Activated T-cell treated with anti-CD3 and anti-CD28 coated beads, Interleukin-2, amount 50 U/mL, for 4 hours (primary cell): ENCODE measurements at regions not wholly inside any gene's neighbourhood (a gene's known extent, or its start where the extent isn't known, plus 50 kb on each side); places are given as distances from the start of the nearest gene placed in this dataset.
"Not testable (repeated sequence)": the region's sequence is repeated elsewhere in the genome, so short reads cannot be mapped to it uniquely, and the experiment has no call there.

Source experiments
- ATAC-seq, 2 donors: fragments of 200-7000 bp; cut with Tn5 transposase; one replicate each; pipeline ENCODE4 v1.10.0; 2021
- DNase-seq: peaks from one replicate; pipeline ENCODE4 v3.0.0-alpha.2; 2020
- H3K27me3 Mint-ChIP-seq: one replicate; pipeline ENCODE4 v1.8.0; 2021; ENCODE audit warnings: low read depth, mixed read lengths
- H3K36me3 Mint-ChIP-seq: one replicate; pipeline ENCODE4 v1.8.0; 2022; ENCODE audit warnings: mixed read lengths; ENCODE audit not compliant: insufficient read depth
- H3K4me1 Mint-ChIP-seq: one replicate; pipeline ENCODE4 v1.8.0; 2021; ENCODE audit warnings: low read depth, mixed read lengths
- H3K4me3 Mint-ChIP-seq: one replicate; pipeline ENCODE4 v1.8.0; 2021; ENCODE audit warnings: mild to moderate bottlenecking, moderate library complexity, mixed read lengths
- H3K9me3 Mint-ChIP-seq: one replicate; pipeline ENCODE4 v1.8.0; 2021; ENCODE audit warnings: mixed read lengths

DNA sequence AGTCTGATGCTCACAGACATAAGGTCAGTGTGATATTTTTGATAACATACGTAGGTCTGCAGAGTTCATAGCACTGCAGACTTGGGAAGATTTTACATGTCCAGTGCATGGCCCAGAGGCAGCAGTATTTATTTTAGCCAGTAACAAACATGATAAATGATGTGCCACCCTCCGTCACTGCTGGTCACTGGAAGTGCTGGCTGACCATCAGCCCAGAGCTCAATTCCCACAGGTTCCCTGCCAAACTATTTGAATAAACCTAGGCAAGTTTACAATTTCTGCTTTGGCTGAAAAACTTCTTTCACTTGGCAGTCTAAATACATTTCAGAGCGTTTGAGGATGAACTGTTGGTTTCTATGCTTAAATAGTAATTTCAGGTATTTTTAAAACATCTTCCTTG is 135.5 kb upstream of the EDNRB start:
- no peaks in the 10 kb centered on the region for H3K4me1 Mint-ChIP-seq
- DNase-seq (no peak), ATAC-seq (no peak)
- H3K9me3 Mint-ChIP-seq = peaks cover 14% of the 10 kb centered on the region
- no peaks in the 10 kb centered on the region for H3K36me3 Mint-ChIP-seq
- no peaks in the 10 kb centered on the region for H3K27me3 Mint-ChIP-seq
- H3K4me3 Mint-ChIP-seq = no peak overlapping the region

DNA sequence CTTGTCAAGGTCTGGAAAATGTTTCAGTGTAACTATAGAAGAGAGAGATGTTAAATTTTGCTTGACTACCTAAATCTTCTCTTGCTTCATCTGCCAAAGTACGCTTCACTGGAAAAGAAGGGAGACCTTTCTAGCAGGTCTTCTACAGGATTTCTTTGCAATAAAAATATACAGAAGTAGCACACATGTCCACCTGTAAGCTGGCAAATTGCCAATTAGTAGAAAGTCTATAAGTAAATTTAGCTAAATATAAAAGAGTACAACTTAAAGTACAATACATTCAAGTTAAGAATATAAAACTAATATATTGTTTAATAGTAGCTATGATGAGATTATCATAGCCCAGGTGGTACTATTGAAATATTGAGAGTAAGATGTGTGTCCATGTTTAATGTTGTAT is 128.5 kb upstream of the EDNRB start:
- Mint-ChIP-seq H3K27me3 (peaks cover 2% of the 10 kb centered on the region), H3K4me1 (no peaks in the 10 kb centered on the region), H3K36me3 (no peaks in the 10 kb centered on the region), H3K4me3 (no peak overlapping the region), H3K9me3 (no peaks in the 10 kb centered on the region)
- no peak for DNase-seq
- no peak for ATAC-seq

- DNase-seq (no peak), ATAC-seq (no peak)
- no peaks in the 10 kb centered on the region for H3K9me3 Mint-ChIP-seq
- no peak overlapping the region for H3K4me3 Mint-ChIP-seq
- no peaks in the 10 kb centered on the region for H3K36me3 Mint-ChIP-seq
- no peaks in the 10 kb centered on the region for H3K4me1 Mint-ChIP-seq
- peaks cover 2% of the 10 kb centered on the region for H3K27me3 Mint-ChIP-seq
Observed at GRCh38 chr13:78046331-78046730, 127.7 kb upstream of the EDNRB start.

- ATAC-seq = no peak
- no peaks in the 10 kb centered on the region for H3K36me3 Mint-ChIP-seq
Observed at GRCh38 chr13:78045916-78046315, 127.3 kb upstream of the EDNRB start.

GRCh38 chr13:78041366-78041765 is 122.7 kb upstream of the EDNRB start:
- H3K4me1 Mint-ChIP-seq, H3K4me3 Mint-ChIP-seq, H3K9me3 Mint-ChIP-seq, DNase-seq, H3K27me3 Mint-ChIP-seq, ATAC-seq, H3K36me3 Mint-ChIP-seq: not testable (repeated sequence)

More at GRCh38 chr13:78045916-78046315, 127.3 kb upstream of the EDNRB start:
- Mint-ChIP-seq H3K9me3 (no peaks in the 10 kb centered on the region), H3K27me3 (peaks cover 2% of the 10 kb centered on the region), H3K4me1 (no peaks in the 10 kb centered on the region), H3K4me3 (no peak overlapping the region)
- no peak for DNase-seq

DNA sequence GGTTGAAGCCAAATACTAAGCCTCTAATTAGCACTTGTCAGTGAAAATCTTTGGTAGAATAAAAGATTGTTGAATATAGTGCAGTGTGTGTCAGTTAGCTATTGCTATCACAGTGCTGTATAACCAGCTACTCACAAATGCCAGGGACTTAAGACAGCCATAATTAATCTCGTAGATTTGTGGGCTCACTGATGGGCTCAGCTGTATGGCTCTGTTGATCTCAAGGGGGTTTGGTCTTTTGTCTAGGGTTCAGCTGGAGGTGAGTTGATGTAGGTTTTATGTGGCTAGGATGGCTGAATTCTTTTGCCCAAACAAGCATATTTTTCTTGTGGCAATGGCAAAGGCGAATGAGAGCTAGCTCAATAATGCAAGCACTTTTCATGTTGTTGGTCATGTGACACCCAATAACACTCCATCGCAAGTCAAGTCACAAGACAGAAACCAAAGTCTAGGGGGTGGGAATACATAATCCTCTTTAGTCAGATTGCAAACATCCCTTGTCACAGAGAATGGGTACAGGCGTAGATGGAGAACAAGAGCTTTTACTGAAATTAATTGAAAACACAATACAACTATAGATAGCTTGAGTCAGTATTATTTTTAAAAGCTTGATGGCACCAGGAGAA is 121.7 kb upstream of the EDNRB start:
- DNase-seq (no peak), ATAC-seq (no peak)
- Mint-ChIP-seq H3K4me3 (no peak overlapping the region), H3K9me3 (no peaks in the 10 kb centered on the region), H3K36me3 (no peaks in the 10 kb centered on the region), H3K4me1 (no peaks in the 10 kb centered on the region), H3K27me3 (peaks cover 2% of the 10 kb centered on the region)

- ATAC-seq (no peak), DNase-seq (no peak)
- H3K36me3 Mint-ChIP-seq = no peaks in the 10 kb centered on the region
- H3K27me3 Mint-ChIP-seq = peaks cover 9% of the 10 kb centered on the region
- no peak overlapping the region for H3K4me3 Mint-ChIP-seq
- H3K4me1 Mint-ChIP-seq = no peaks in the 10 kb centered on the region
- no peaks in the 10 kb centered on the region for H3K9me3 Mint-ChIP-seq
Observed at GRCh38 chr13:78036841-78037240, 118.2 kb upstream of the EDNRB start.

DNA sequence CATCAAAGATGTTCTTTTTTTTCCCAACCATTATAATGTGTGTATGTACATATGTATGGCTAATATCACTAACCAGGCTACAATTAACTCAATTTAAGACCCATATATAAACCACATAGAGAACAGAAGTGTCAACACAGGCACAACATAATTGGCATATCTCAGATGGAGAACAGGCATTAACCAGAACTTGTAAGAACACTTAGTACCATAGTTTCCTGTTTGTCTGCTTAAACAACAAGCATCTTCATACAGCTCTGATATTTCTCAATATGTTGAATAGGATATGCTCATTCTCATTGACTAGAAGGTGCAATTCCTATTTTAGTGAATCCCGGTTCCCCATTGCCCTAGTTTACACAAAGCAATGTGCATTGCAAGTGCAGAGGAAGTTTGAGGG is 116.9 kb upstream of the EDNRB start:
- Mint-ChIP-seq H3K4me3 (no peak overlapping the region), H3K9me3 (no peaks in the 10 kb centered on the region), H3K4me1 (no peaks in the 10 kb centered on the region), H3K27me3 (peaks cover 9% of the 10 kb centered on the region), H3K36me3 (no peaks in the 10 kb centered on the region)
- no peak for ATAC-seq
- DNase-seq = no peak

DNA sequence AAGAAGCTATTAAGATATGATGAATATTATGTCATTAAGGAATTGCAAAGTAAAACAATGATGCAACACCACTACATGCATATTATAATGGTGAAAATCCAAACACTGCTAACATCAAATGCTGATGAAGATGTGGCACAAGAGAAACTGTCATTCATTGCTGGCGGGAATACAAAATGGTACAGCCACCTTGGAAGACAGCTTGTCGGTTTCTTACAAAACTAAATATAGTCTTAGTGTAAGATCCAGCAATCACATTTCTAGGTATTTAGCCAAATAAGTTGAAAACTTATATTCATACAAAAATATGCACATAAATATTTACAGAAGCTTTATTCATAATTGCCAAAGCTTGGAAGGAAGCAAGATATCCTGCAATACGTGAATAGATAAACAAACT is 114.9 kb upstream of the EDNRB start:
- no peaks in the 10 kb centered on the region for H3K9me3 Mint-ChIP-seq
- no peak for ATAC-seq

GRCh38 chr13:78032132-78032531 is 113.5 kb upstream of the EDNRB start:
- Mint-ChIP-seq H3K4me3 (no peak overlapping the region), H3K27me3 (peaks cover 12% of the 10 kb centered on the region), H3K4me1 (no peaks in the 10 kb centered on the region), H3K9me3 (no peaks in the 10 kb centered on the region), H3K36me3 (no peaks in the 10 kb centered on the region)
- ATAC-seq (no peak), DNase-seq (no peak)

More for the DNA sequence above, 114.9 kb upstream of the EDNRB start:
- Mint-ChIP-seq H3K36me3 (no peaks in the 10 kb centered on the region), H3K4me3 (no peak overlapping the region), H3K4me1 (no peaks in the 10 kb centered on the region), H3K27me3 (peaks cover 9% of the 10 kb centered on the region)
- no peak for DNase-seq

DNA sequence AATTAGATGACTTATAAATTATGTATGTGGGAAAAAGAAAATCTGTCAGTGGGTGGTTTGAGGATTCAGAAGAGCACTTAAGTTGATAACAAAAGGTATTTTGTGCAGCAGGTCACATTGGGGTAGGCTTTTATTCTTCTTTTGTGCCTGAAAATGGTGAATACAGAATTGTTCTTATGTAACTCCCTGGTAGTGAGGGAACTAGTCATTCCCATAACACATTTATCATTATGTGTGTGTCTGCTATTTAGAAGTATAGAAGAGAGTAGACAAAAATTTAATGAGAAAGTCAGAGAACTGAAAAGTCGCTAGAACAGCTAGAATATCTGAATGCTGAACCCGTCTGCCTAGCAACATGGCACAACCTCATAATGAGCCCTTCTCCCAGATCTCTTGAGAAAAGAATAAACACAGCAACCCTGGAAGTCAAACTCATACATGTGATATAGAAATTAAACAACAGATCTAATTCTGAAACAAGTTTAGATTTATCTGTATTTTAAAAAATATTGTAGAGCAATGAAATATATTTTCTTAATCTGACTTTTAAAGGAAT is 111.8 kb upstream of the EDNRB start:
- peaks cover 12% of the 10 kb centered on the region for H3K27me3 Mint-ChIP-seq
- no peak for DNase-seq
- ATAC-seq = no peak
- H3K4me1 Mint-ChIP-seq = no peaks in the 10 kb centered on the region
- H3K4me3 Mint-ChIP-seq = no peak overlapping the region
- no peaks in the 10 kb centered on the region for H3K9me3 Mint-ChIP-seq
- no peaks in the 10 kb centered on the region for H3K36me3 Mint-ChIP-seq

DNA sequence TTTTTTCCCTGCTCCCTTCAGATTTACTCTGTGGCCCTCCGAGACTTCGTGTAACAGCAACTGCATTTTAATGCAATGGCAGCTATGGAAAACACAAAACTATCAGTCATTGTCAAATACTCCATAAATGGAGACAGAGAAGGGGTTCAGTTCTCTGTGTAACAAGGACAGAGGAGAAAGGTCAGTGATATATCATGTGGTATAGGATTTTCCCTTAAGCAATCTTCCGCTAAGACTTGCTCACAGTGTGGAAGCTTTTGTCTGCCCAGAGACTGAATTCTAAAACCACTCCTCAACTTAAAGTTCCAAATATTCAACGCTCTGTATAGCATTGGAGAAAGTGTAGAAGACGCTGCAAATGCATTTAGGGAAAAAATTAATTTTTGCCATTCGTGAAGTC is 111.3 kb upstream of the EDNRB start:
- peaks cover 3% of the 10 kb centered on the region for H3K9me3 Mint-ChIP-seq

DNA sequence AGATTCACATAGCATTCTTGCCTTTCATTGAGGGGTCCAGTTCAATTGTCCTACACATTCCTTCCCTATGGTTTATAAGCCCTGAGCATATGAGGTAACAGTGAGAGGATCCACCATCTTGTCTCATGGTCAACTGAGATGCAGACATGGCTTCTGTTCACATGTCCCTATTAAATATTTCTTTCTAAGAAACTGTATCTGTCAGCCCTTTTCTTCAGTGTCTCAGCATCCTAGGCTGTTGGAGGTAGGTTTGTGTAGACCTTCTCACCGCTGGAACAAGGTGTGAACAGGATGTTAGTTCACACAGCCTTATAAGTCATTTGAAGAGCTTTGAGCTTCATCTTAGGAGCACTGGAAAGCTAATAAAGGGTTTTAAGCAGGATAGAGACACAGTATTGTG is 110.3 kb upstream of the EDNRB start:
- ATAC-seq (no peak), DNase-seq (no peak)
- Mint-ChIP-seq H3K27me3 (peaks cover 6% of the 10 kb centered on the region), H3K36me3 (no peaks in the 10 kb centered on the region), H3K4me3 (no peak overlapping the region), H3K9me3 (peaks cover 7% of the 10 kb centered on the region), H3K4me1 (no peaks in the 10 kb centered on the region)

More for the DNA sequence above, 111.3 kb upstream of the EDNRB start:
- Mint-ChIP-seq H3K4me3 (no peak overlapping the region), H3K4me1 (no peaks in the 10 kb centered on the region), H3K27me3 (peaks cover 12% of the 10 kb centered on the region), H3K36me3 (no peaks in the 10 kb centered on the region)
- no peak for ATAC-seq
- DNase-seq = no peak

DNA sequence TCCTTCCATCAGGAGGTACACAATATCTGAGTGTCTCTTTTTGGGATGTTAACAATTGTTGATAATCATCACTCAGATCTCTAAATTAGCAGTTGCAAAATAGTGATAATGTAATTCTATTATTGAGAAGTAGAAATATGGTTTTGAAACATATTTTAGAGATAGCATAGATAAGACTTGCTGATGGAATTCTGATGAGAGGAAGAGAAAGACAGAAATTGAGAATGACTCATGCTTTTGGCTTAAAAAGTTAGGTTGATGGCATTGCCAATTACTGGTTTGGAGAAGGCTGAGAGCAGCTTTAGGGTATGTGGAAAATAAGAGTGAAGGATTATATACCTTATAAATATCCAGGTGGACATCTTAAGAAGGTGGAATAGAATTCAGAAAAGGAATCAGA is 106.4 kb upstream of the EDNRB start:
- DNase-seq = no peak
- H3K27me3 Mint-ChIP-seq = peaks cover 3% of the 10 kb centered on the region

DNA sequence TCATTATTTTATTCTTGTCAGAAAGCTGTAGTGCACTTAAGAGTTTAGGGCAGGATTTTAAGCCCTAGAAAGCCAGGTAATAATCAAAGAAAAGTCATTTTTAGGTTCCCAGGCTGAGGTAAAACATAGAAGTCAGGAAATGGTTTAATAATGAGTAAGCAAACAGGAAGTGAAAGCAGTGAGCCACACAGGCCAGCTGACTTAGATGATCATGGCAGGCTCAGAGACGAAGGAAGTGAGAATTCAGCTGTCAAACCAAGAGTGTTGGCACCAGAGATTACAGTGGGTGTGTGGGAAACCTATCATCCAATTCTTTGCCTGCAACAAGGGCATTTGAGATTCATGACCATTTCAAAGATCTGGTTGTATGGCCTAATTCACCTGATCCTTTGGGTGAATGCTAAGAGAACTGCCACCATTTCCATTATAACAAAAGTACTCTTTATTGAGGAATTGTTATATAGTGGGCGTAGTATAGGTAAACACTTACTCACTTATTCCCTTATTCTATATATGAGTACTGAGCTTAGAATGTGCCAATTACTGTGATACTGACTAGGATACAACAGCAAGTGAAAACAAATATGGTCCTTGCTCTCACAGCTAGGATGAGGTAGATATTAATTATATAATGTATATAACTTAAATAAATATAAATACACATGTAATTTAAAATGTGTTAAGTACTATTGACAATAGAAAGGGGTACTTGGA is 103.7 kb upstream of the EDNRB start:
- Mint-ChIP-seq H3K9me3 (peaks cover 10% of the 10 kb centered on the region), H3K4me3 (no peak overlapping the region), H3K4me1 (peaks cover 16% of the 10 kb centered on the region), H3K27me3 (peaks cover 2% of the 10 kb centered on the region), H3K36me3 (no peaks in the 10 kb centered on the region)
- DNase-seq (peak; percentile 5), ATAC-seq (peak; percentile 98)

More for the DNA sequence above, 106.4 kb upstream of the EDNRB start:
- ATAC-seq = no peak
- peaks cover 10% of the 10 kb centered on the region for H3K9me3 Mint-ChIP-seq
- H3K4me3 Mint-ChIP-seq = no peak overlapping the region
- no peaks in the 10 kb centered on the region for H3K36me3 Mint-ChIP-seq
- H3K4me1 Mint-ChIP-seq = peaks cover 16% of the 10 kb centered on the region
